SK-N-SH (cell line): ENCODE measurements at regions not wholly inside any gene's neighbourhood (a gene's known extent, or its start where the extent isn't known, plus 50 kb on each side); places are given as distances from the start of the nearest gene placed in this dataset.

Experiments used
- CTCF ChIA-PET: fragments of 300-600, 350-600 bp; formaldehyde crosslinking; extraction: SDS; loops from one replicate; lab custom pipeline; 2021; lab: Yijun Ruan, JAX
- POLR2A ChIA-PET: fragments of 350-600 bp; sonication (Branson Sonifier 250); formaldehyde crosslinking; extraction: SDS; loops from one replicate; lab custom pipeline; 2020; ENCODE audit warnings: antibody characterized with exemption, inconsistent platforms; lab: Yijun Ruan, JAX
- DNase-seq: peaks from one replicate; pipeline ENCODE4 v3.0.0; 2012
- H2AFZ ChIP-seq: fragments of 200-600 bp; sonication (generic); 2 replicates; pipeline ENCODE4 v1.8.1; 2016; ENCODE audit warnings: antibody characterized with exemption, mild to moderate bottlenecking, low read depth
- H3F3A ChIP-seq: fragments of 200-600 bp; sonication (generic); replicated peaks from 2 replicates; pipeline ENCODE3; 2016; ENCODE audit warnings: antibody characterized with exemption, mild to moderate bottlenecking; ENCODE audit not compliant: insufficient read depth
- H3K27ac ChIP-seq, 2 experiments: fragments of 200-500 bp in 1 of 2; fragments of 200-600 bp in 1 of 2; sonication (Bioruptor generic) in 1 of 2; sonication (generic), shearing (Covaris generic) in 1 of 2; 2 replicates each; pipeline versions ENCODE4 v1.5.1 to v1.6.1; 2014 to 2016; ENCODE audit warnings: low read depth in 2 of 2, inconsistent platforms in 1 of 2, low read length in 1 of 2, mild to moderate bottlenecking in 1 of 2, mixed read lengths in 1 of 2
- H3K27me3 ChIP-seq: fragments of 200-600 bp; sonication (generic), shearing (Covaris generic); 2 replicates; pipeline ENCODE4 v1.6.1; 2016; ENCODE audit warnings: mixed run types; ENCODE audit not compliant: insufficient read depth
- H3K36me3 ChIP-seq, 2 experiments: fragments of 200-500 bp in 1 of 2; fragments of 200-600 bp in 1 of 2; sonication (Bioruptor generic) in 1 of 2; sonication (generic) in 1 of 2; replicated peaks in 1 of 2; 2 replicates each; pipeline versions ENCODE3 to v1.5.1; 2014 to 2016; ENCODE audit warnings: low read length in 1 of 2, mild to moderate bottlenecking in 1 of 2; ENCODE audit not compliant: insufficient read depth in 2 of 2, control insufficient read depth in 1 of 2
- H3K4me1 ChIP-seq, 2 experiments: fragments of 200-500 bp in 1 of 2; fragments of 200-600 bp in 1 of 2; sonication (Bioruptor generic) in 1 of 2; sonication (generic), shearing (Covaris generic) in 1 of 2; 2 replicates each; pipeline versions ENCODE4 v1.5.1 to v1.6.1; 2014 to 2016; ENCODE audit warnings: low read depth in 1 of 2, low read length in 1 of 2, mixed run types in 1 of 2; ENCODE audit not compliant: insufficient read depth in 2 of 2, control insufficient read depth in 1 of 2
- H3K4me2 ChIP-seq: fragments of 200-600 bp; sonication (generic), shearing (Covaris generic); 2 replicates; pipeline ENCODE4 v1.6.1; 2017; ENCODE audit warnings: mixed run types
- H3K4me3 ChIP-seq, 2 experiments: fragments of 200-500 bp in 1 of 2; fragments of 200-600 bp in 1 of 2; sonication (Bioruptor generic) in 1 of 2; sonication (generic), shearing (Covaris generic) in 1 of 2; 2 replicates each; pipeline versions ENCODE4 v1.5.1 to v1.8.1; 2014 to 2016; ENCODE audit warnings: low read depth in 2 of 2, inconsistent platforms in 1 of 2, low read length in 1 of 2, mild to moderate bottlenecking in 1 of 2, mixed read lengths in 1 of 2, moderate library complexity in 1 of 2
- H3K79me2 ChIP-seq: fragments of 200-600 bp; sonication (generic); 2 replicates; pipeline ENCODE4 v1.8.1; 2017; ENCODE audit warnings: mild to moderate bottlenecking; ENCODE audit not compliant: insufficient read depth
- H3K9ac ChIP-seq: fragments of 200-600 bp; sonication (generic); 2 replicates; pipeline ENCODE4 v1.6.1; 2017; ENCODE audit warnings: mixed run types
- H3K9me2 ChIP-seq: fragments of 200-600 bp; sonication (generic); 2 replicates; pipeline ENCODE4 v1.6.1; 2017; ENCODE audit warnings: mixed run types
- H3K9me3 ChIP-seq: fragments of 200-600 bp; sonication (generic); 2 replicates; pipeline ENCODE4 v1.6.1; 2017; ENCODE audit warnings: mixed run types, mild to moderate bottlenecking, moderate library complexity
- H4K20me1 ChIP-seq: fragments of 200-600 bp; sonication (generic); 2 replicates; pipeline ENCODE4 v1.6.1; 2017; ENCODE audit warnings: mild to moderate bottlenecking, mixed run types; ENCODE audit not compliant: insufficient read depth
- ELF1 ChIP-seq: IDR thresholded peaks from 2 replicates; pipeline ENCODE4 v1.4.0; 2012
- EP300 ChIP-seq, 2 experiments: IDR thresholded peaks; 2 replicates each; pipeline versions ENCODE4 v1.4.0 to v1.6.1; 2012; ENCODE audit warnings: borderline replicate concordance in 1 of 2, low read depth in 1 of 2, low read length in 1 of 2
- FOXJ3 ChIP-seq: sonication (generic); formaldehyde crosslinking; IDR thresholded peaks from 2 replicates; pipeline ENCODE4 v1.5.1; 2020; ENCODE audit warnings: mild to moderate bottlenecking, missing genetic modification reagents
- FOXM1 ChIP-seq: IDR thresholded peaks from 2 replicates; pipeline ENCODE4 v1.4.0; 2012; ENCODE audit warnings: low read depth, mild to moderate bottlenecking
- GATA2 ChIP-seq: sonication (generic); formaldehyde crosslinking; IDR thresholded peaks from 2 replicates; pipeline ENCODE4 v1.5.0; 2020; ENCODE audit warnings: mild to moderate bottlenecking, missing genetic modification reagents
- JUND ChIP-seq: IDR thresholded peaks from 2 replicates; pipeline ENCODE4 v1.4.0; 2012
- MXI1 ChIP-seq: IDR thresholded peaks from 2 replicates; pipeline ENCODE4 v1.6.1; 2012; ENCODE audit warnings: mild to moderate bottlenecking, low read depth, low read length, improper control_type of control experiment
- RXRA ChIP-seq: IDR thresholded peaks from 2 replicates; pipeline ENCODE4 v1.4.0; 2012; ENCODE audit warnings: low read depth, mild to moderate bottlenecking, borderline replicate concordance
- TCF12 ChIP-seq: IDR thresholded peaks from 2 replicates; pipeline ENCODE4 v1.4.0; 2012
- WGBS: methylation state at CpG from one replicate; pipeline ENCODE4 v1.1.6; 2017; ENCODE audit warnings: low lambda C conversion rate; 5-methylcytosine and 5-hydroxymethylcytosine counted together
- TF ChIP-seq, protein P1 (sequence below): IDR thresholded peaks from 2 replicates; pipeline ENCODE4 v1.4.0; 2012; ENCODE audit warnings: low read depth, borderline replicate concordance
- TF ChIP-seq, protein P2 (sequence below): fragments of 200-600 bp; sonication (generic); IDR thresholded peaks from 2 replicates; pipeline ENCODE4 v1.6.1; 2017; ENCODE audit warnings: antibody characterized with exemption, mild to moderate bottlenecking, moderate library complexity

- no peaks in the 10 kb centered on the region for H3F3A ChIP-seq
- H3K27ac ChIP-seq = no peak overlapping the region
- no peaks in the 10 kb centered on the region for H4K20me1 ChIP-seq
- no peak overlapping the region for H3K4me2 ChIP-seq
- H3K9me2 ChIP-seq = no peaks in the 10 kb centered on the region
- no peaks in the 10 kb centered on the region for H3K79me2 ChIP-seq
- no peak for TF ChIP-seq ELF1
- no peak for TF ChIP-seq RXRA
- TF ChIP-seq MXI1 = no peak
- no peak for TF ChIP-seq FOXM1
- TF ChIP-seq, all 33 proteins: peak for 0
- ChIA-PET CTCF (no interaction called here), POLR2A (no interaction called here)
- H3K4me3 ChIP-seq = no peak overlapping the region
- WGBS = 30% methylated on average over 2 of the region's 2 CpGs
- H3K9ac ChIP-seq = no peak overlapping the region
- no peaks in the 10 kb centered on the region for H3K27me3 ChIP-seq
- no peak for DNase-seq
- no peak overlapping the region for H2AFZ ChIP-seq
- no peaks in the 10 kb centered on the region for H3K9me3 ChIP-seq
- H3K4me1 ChIP-seq = no peaks in the 10 kb centered on the region
- H3K36me3 ChIP-seq = no peaks in the 10 kb centered on the region
Measured at GRCh38 chr5:167872791-167873190, 418.7 kb upstream of the WWC1 start.

DNA sequence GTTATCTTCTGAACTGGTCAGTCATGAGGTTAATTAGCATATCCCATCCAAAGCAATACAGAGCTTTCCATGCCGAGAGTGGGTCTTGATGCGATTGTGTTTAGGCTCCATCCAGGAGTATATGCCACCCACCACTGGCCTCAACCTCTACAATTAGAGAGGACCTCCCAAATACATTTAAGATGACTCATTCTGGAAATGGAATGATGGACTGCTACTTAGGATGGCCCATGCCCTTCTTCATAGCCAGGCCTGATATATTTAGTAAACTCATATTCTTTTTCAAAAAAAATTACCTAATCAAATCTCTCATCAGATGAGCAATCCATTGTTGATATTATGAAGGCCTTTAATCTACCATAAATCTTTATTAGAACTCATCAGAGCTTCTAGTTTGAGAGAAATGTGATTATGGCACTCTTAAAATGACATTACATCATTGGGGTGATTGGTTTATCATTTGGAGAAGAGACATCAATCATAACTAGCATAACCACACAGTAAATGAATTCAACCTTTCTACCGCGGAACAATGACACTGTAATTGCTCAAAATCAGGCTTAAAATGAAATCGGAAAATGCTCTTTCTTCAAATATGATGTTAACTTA lies 414.2 kb upstream of the WWC1 start:
- CTCF ChIA-PET = interaction anchor here (1.3 to 1.4 kb wide), 2 partner anchors 144 to 155 kb away, joined by 3 read pairs; no protein-coding TSS in a partner anchor
- Histone ChIP-seq H3K79me2 (no peaks in the 10 kb centered on the region), H3K9me2 (no peaks in the 10 kb centered on the region), H3K4me3 (no peak overlapping the region), H3K27me3 (no peaks in the 10 kb centered on the region), H3K4me1 (no peaks in the 10 kb centered on the region), H3K9ac (no peak overlapping the region), H3K36me3 (no peaks in the 10 kb centered on the region), H2AFZ (no peak overlapping the region), H3K9me3 (no peaks in the 10 kb centered on the region), H3F3A (no peaks in the 10 kb centered on the region), H4K20me1 (no peaks in the 10 kb centered on the region), H3K4me2 (no peak overlapping the region), H3K27ac (no peak overlapping the region)
- DNase-seq = no peak
- POLR2A ChIA-PET = no interaction called here
- TF ChIP-seq, protein P1, sequence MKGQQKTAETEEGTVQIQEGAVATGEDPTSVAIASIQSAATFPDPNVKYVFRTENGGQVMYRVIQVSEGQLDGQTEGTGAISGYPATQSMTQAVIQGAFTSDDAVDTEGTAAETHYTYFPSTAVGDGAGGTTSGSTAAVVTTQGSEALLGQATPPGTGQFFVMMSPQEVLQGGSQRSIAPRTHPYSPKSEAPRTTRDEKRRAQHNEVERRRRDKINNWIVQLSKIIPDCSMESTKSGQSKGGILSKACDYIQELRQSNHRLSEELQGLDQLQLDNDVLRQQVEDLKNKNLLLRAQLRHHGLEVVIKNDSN = no peak
- TF ChIP-seq FOXJ3 (CRISPR knock-in tag) = no peak
- TF ChIP-seq EP300 (IDR thresholded peaks at IDR 0.05; ENCODE audit: borderline replicate concordance in 1 of 2, low read depth in 1 of 2, low read length in 1 of 2) = peak in 1 of 2 experiments; percentile 28; a peak in 1 of 4 replicates
- TF ChIP-seq JUND = no peak
- no peak for TF ChIP-seq RXRA
- TF ChIP-seq GATA2 = peak; percentile 37; the same call in 1 of the 2 replicates
- no peak for TF ChIP-seq MXI1
- TF ChIP-seq, protein P2, sequence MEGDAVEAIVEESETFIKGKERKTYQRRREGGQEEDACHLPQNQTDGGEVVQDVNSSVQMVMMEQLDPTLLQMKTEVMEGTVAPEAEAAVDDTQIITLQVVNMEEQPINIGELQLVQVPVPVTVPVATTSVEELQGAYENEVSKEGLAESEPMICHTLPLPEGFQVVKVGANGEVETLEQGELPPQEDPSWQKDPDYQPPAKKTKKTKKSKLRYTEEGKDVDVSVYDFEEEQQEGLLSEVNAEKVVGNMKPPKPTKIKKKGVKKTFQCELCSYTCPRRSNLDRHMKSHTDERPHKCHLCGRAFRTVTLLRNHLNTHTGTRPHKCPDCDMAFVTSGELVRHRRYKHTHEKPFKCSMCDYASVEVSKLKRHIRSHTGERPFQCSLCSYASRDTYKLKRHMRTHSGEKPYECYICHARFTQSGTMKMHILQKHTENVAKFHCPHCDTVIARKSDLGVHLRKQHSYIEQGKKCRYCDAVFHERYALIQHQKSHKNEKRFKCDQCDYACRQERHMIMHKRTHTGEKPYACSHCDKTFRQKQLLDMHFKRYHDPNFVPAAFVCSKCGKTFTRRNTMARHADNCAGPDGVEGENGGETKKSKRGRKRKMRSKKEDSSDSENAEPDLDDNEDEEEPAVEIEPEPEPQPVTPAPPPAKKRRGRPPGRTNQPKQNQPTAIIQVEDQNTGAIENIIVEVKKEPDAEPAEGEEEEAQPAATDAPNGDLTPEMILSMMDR = no peak
- TF ChIP-seq TCF12 = no peak
- 51% methylated on average over 5 of the region's 5 CpGs for WGBS
